ENCODE measurements at regions not wholly inside any gene's neighbourhood (a gene's known extent, or its start where the extent isn't known, plus 50 kb on each side); places are given as distances from the start of the nearest gene placed in this dataset.
A peak's percentile ranks its signal among the peaks of the same experiment; 100 is the strongest.

DNA sequence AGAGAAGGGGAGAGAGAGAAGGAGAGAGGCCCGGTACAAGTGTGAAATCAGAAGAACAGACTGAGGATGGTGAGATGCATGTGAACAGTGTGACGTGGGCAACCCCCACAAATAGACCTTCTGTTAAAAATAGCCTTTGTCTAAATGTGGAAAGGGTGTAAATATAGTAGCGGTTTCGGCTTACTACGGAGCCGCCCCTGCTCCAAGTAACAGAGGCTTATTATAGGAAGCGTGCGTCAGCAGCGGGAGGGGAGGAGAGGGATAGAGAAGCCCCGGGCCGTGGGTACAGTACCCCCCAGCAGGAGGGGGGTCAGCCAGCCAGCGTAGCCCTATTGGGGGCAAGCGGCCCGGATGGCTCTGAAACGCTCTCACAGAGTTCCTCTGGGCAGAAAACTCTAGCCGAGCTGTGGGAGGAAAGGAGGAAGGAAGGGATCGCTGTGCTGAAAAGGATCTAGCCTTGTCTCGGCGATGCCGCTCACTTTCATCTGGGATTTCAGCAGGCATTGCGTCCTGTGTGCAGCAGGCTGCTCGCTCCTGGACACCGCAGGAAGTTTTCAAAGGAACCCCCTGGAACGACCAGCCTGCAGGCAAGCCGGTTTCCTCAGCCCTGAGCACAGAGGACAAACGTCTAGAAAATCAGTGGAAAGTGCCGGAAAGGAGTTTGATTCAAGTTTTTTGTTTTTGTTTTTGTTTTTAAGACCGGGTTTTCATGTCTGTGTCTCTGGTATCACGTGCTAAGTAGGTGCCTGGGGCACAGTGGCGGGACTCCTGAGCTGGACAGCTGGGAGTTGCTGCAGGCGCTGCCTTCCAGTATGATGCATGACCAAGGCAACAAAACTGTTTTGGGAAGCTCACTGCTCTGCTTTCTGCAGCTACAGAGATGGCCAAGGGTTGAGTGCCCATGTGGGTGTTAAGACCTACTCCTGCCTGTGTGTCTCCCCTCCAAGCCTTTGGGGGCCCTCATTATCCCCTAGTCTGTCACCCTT, 146.6 kb downstream of the SEC61B start:
- 3 to 9% methylated on average over 20 to 25 of the region's 31 CpGs for WGBS, 2 donors (ENCODE audit: low coverage in 1 of 2)
- peak; percentile 65 for TF ChIP-seq POLR2AphosphoS5 (IDR thresholded peaks at IDR 0.05)
- TF ChIP-seq, protein P1, sequence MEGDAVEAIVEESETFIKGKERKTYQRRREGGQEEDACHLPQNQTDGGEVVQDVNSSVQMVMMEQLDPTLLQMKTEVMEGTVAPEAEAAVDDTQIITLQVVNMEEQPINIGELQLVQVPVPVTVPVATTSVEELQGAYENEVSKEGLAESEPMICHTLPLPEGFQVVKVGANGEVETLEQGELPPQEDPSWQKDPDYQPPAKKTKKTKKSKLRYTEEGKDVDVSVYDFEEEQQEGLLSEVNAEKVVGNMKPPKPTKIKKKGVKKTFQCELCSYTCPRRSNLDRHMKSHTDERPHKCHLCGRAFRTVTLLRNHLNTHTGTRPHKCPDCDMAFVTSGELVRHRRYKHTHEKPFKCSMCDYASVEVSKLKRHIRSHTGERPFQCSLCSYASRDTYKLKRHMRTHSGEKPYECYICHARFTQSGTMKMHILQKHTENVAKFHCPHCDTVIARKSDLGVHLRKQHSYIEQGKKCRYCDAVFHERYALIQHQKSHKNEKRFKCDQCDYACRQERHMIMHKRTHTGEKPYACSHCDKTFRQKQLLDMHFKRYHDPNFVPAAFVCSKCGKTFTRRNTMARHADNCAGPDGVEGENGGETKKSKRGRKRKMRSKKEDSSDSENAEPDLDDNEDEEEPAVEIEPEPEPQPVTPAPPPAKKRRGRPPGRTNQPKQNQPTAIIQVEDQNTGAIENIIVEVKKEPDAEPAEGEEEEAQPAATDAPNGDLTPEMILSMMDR (IDR thresholded peaks at IDR 0.05) = peak in 1 of 4 experiments; percentile 7
- no peak for TF ChIP-seq POLR2A (IDR thresholded peaks at IDR 0.05)
- no peaks in the 10 kb centered on the region for H3K27me3 ChIP-seq
- H3K27ac ChIP-seq = peak overlapping the region in 3 of 4 donors; percentile 76 to 79 (median 77)
- peaks cover 0 to 36% (median 3%) of the 10 kb centered on the region in 3 donors for H3K4me1 ChIP-seq
- H3K36me3 ChIP-seq = no peaks in the 10 kb centered on the region
- peak overlapping the region; percentile 30 to 52 for H3K4me3 ChIP-seq
- peak; percentile 74 for ATAC-seq
- no peaks in the 10 kb centered on the region for H3K9me3 ChIP-seq

DNA sequence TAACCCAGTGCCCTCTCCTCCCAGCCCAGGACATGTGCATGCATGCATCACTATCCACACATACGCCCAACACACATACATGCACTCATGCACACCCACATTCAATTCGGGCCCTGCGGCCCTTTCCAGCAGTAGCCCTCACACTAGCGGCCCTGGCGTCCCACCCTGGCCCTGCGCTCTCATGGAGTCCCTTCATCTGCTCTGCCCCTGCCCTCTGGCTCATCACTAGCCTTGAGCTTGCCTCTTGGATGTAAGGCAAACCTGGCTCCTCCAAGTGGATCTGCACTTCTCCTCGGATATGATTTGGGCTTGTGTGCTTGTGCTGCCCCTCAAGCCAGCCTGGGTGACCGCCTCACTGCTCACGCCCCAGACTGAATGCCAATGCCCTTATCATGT, 147.2 kb downstream of the SEC61B start:
- Histone ChIP-seq H3K27me3 (no peaks in the 10 kb centered on the region), H3K4me1 (peaks cover 0 to 36% (median 3%) of the 10 kb centered on the region in 3 donors), H3K9me3 (no peaks in the 10 kb centered on the region), H3K4me3 (peak overlapping the region in 1 of 2 donors; percentile 52), H3K36me3 (no peaks in the 10 kb centered on the region), H3K27ac (peak overlapping the region in 1 of 4 donors; percentile 79)
- TF ChIP-seq POLR2AphosphoS5 (IDR thresholded peaks at IDR 0.05) (no peak), EP300 (IDR thresholded peaks at IDR 0.05) (no peak), POLR2A (IDR thresholded peaks at IDR 0.05) (no peak)
- TF ChIP-seq, protein P1 (IDR thresholded peaks at IDR 0.05) = no peak
- ATAC-seq = no peak
- 90 to 94% methylated on average over 2 of the region's 9 CpGs for WGBS, 2 donors (ENCODE audit: low coverage in 1 of 2)

DNA sequence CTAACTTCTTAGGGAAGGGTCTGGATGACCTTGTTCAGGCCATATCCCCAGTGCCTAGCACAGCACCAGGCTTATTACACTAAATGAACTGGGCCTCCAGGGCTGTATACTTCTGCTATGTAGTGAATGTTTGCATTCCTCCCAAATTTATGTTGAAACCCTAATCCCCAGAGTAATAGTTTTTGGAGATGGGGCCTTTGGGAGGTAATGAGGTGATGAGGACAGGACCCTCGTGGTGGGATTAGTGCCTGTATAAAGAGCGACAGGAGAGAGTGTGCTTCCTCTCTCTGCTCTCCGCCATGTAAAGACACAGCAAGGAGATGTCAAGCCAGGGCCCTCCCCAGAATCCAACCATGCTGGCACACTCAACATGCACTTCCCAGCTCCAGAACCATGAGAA, 148.3 kb downstream of the SEC61B start:
- no peaks in the 10 kb centered on the region for H3K36me3 ChIP-seq

DNA sequence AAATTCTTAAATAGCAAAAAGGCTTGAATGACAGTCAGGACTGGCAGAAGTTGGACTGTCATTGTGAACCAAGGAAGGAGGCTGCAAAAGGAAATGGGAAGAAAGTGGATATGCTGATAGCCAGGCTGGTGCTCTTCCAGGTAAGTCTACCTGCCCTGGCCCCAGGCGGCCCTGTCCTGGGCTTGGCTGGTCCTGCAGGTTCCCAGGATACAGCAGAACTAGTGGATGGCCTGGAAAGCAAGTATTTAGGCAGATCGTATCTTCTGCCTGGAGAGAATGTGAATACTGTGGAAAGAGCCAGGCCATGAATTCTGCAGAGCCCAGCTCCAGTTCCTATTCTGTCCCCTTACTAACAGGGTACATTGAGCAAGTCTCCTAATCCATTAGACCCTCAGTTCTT, 149.3 kb downstream of the SEC61B start:
- H3K4me3 ChIP-seq = no peak overlapping the region
- H3K36me3 ChIP-seq = no peaks in the 10 kb centered on the region
- no peak overlapping the region for H3K27ac ChIP-seq
- WGBS, 2 donors (ENCODE audit: low coverage in 1 of 2) = 67 to 100% methylated on average over 1 of the region's 2 CpGs
- H3K27me3 ChIP-seq = no peaks in the 10 kb centered on the region
- no peaks in the 10 kb centered on the region for H3K9me3 ChIP-seq
- no peak for ATAC-seq
- H3K4me1 ChIP-seq = peaks cover 0 to 24% (median 3%) of the 10 kb centered on the region in 3 donors
- no peak for TF ChIP-seq EP300 (IDR thresholded peaks at IDR 0.05)
- no peak for TF ChIP-seq POLR2A (IDR thresholded peaks at IDR 0.05)
- TF ChIP-seq, protein P1 (IDR thresholded peaks at IDR 0.05) = no peak
- no peak for TF ChIP-seq POLR2AphosphoS5 (IDR thresholded peaks at IDR 0.05)

More for the DNA sequence above, 148.3 kb downstream of the SEC61B start:
- Histone ChIP-seq H3K27me3 (no peaks in the 10 kb centered on the region), H3K27ac (no peak overlapping the region), H3K9me3 (no peaks in the 10 kb centered on the region), H3K4me3 (no peak overlapping the region), H3K4me1 (peaks cover 0 to 33% (median 3%) of the 10 kb centered on the region in 3 donors)
- no peak for TF ChIP-seq POLR2A (IDR thresholded peaks at IDR 0.05)
- TF ChIP-seq, protein P1 (IDR thresholded peaks at IDR 0.05) = no peak
- no peak for TF ChIP-seq EP300 (IDR thresholded peaks at IDR 0.05)
- TF ChIP-seq POLR2AphosphoS5 (IDR thresholded peaks at IDR 0.05) = no peak
- WGBS, 2 donors (ENCODE audit: low coverage in 1 of 2) = no CpG with 5 or more reads among the region's 3 CpGs
- ATAC-seq = no peak
